Jurkat, Clone E6-1 (cell line): ENCODE measurements at regions not wholly inside any gene's neighbourhood (a gene's known extent, or its start where the extent isn't known, plus 50 kb on each side); places are given as distances from the start of the nearest gene placed in this dataset.

Source experiments
- DNase-seq: peaks from one replicate; pipeline ENCODE4 v3.0.0-alpha.2; 2011; ENCODE audit warnings: low read depth, low spot score
- H3K4me3 ChIP-seq: 2 replicates; pipeline ENCODE4 v1.5.1; 2011; ENCODE audit warnings: mild to moderate bottlenecking, low read length, control low read depth, moderate library complexity

DNA sequence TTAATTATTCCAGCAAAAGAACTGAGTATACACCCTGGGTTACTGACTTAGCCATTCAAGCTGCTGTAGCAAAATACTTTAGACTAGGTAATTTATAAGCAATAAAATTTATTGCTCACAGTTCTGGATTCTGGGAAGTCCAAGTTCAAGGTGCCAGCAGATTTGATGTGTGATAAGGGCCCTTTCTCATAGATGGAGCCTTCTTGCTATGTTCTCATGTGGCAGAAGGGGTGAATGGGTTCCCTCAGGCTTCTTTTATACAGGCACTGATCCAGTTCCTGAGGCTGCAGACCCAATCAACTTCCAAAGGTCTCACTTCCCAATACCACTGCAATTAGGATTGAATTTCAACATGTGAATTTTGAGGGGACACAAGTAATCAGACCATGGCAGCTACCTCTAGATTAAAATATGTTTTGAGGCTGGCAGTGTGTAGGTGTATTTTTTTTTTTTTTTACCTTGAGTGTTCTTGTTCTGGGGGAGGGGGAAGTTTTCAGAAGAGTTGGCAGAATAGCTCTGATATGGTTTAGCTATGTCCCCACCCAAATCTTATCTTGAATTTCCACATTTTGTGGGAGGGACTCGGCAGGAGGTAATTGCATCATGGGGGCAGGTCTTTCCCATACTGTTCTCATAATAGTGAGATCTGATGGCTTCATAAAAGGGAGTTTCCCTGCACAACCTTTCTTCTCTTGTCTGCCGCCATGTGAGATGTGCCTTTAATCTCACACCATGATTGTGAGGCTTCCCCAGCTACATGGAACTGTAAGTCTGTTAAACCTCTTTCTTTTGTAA lies 178.2 kb downstream of the RASSF9 start:
- H3K4me3 ChIP-seq = no peak overlapping the region
- DNase-seq = no peak

DNA sequence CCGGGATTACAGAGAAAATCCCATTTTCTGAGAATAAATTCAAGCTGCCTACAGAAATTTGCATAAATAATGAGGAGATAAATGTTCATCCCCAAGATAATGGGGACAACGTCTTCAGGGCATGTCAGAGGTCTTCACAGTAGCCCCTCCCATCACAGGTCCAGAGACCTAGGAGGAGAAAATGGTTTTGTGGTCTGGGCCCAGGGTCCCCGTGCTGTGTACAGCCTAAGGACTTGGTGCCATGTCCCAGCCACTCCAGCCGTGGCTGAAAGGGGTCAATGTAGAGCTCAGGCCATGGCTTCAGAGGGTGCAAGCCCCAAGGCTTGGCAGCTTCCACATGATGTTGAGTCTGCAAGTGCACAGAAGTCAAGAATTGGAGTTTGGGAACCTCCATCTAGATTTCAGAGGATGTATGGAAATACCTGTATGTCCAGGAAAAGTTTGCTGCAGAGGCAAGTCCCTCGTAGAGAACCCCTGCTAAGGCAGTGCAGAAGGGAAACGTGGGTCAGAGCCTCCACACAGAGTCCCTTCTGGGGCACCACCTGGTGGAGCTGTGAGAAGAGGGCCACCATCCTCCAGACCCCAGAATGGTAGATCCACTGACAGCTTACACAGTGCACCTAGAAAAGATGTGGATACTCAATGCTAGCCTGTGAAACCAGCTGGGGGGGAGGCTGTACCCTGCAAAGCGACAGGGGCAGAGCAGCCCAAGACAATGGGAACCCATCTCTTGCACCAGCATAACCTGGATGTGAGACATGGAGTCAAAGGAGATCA lies 176.3 kb downstream of the RASSF9 start:
- H3K4me3 ChIP-seq = no peak overlapping the region
- DNase-seq = no peak

DNA sequence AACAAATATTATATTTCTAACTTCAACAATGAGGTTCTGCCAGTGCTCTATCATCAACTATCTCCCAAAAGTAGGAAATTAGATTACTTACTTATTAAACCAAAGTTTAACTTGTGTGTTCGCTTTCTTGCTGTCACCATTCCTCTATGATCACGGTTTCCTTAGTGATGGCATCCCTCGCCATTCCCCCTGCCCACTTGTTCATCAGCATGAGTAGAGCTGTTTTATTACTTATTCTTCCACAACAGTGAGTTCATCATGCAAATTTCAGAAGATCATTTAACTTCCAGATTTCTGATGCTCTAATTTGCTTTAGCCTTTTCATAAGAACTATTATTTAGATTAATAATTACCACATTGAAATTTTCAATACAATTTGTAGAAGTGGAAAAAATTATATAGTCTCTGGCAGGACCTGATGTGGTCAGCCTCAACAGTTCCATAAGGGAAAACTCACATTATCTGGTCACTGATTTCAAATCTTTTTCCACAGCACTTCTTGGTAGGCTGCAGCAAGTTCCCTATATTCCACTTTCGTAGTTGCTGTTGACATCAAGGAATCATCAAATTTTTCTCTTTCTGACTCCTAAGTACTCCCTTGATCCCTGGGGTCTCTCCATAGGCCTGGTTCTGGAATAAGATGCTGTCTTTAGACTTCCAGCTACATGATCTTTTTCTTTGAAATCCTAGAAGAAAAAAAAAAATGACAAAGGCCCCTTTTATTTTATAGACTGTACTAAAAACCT lies 174.6 kb downstream of the RASSF9 start:
- no peak for DNase-seq
- H3K4me3 ChIP-seq = no peak overlapping the region

DNA sequence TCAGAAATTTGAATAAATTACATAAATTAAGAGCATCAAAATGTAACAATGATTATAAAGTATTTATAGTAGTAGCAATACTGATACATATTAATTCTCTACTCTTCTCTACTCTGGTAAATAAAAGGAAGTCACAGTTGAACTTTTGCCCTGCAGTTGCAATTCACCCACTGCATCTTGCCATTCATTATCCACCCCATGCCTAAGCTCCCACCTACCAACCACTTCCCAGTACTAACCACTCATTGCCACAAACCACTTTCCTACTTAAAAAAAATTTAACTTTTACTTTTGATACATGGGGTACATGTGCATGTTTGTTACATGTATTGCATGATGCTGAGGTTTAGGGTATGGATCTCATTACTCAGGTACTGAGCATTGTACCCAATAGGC lies 174.0 kb downstream of the RASSF9 start:
- H3K4me3 ChIP-seq = no peak overlapping the region
- no peak for DNase-seq

GRCh38 chr12:85663631-85664030 lies 172.6 kb downstream of the RASSF9 start:
- H3K4me3 ChIP-seq = no peak overlapping the region
- no peak for DNase-seq

DNA sequence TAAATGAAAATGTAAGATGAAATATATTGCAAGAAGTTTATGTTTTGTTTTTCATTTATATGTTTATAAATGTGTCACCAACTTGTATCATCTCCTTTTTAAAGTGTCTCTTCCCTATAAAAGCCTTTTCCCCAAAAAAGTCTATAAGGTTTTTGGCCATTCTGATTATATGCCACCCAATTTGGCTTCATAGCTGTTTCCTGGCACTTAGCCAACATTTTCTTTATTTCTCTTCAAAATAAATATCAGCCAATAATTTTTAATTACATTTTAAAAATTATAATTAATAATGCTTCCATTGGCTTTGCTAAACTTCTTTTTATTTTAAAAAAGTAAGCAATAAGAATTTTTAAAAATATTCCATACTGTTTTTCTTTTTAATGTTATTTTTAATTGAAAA lies 171.8 kb downstream of the RASSF9 start:
- no peak for DNase-seq
- H3K4me3 ChIP-seq = no peak overlapping the region

- H3K4me3 ChIP-seq = no peak overlapping the region
- no peak for DNase-seq
Measured at GRCh38 chr12:85669911-85670310, 166.3 kb downstream of the RASSF9 start.

GRCh38 chr12:85672436-85672835 lies 163.8 kb downstream of the RASSF9 start:
- DNase-seq = no peak

DNA sequence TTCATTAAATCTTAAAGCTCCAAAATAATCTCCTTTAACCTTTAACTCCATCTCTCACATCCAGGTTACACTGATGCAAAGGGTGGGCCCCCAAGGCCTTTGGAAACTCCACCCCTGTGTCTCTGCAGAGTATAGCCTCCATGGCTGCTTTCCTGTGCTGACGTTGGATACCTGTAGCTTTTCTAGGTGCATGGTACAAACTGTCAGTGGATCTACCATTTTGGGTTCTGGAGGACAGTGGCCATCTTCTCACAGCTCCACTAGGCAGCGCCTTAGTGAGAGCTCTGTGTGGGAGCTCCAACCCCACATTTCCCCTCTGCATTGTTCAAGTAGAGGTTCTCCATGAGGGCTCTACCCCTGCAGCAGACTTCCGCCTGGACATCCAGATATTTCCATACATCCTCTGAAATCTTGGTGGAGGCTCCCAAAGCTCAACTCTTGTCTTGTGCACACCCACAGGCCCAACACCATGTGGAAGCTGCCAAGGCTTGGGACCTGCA lies 162.2 kb downstream of the RASSF9 start:
- DNase-seq = no peak
- no peak overlapping the region for H3K4me3 ChIP-seq

More at GRCh38 chr12:85672436-85672835, 163.8 kb downstream of the RASSF9 start:
- H3K4me3 ChIP-seq = no peak overlapping the region

GRCh38 chr12:85676816-85677749 lies 159.1 kb downstream of the RASSF9 start:
- no peak overlapping the region for H3K4me3 ChIP-seq
- no peak for DNase-seq

DNA sequence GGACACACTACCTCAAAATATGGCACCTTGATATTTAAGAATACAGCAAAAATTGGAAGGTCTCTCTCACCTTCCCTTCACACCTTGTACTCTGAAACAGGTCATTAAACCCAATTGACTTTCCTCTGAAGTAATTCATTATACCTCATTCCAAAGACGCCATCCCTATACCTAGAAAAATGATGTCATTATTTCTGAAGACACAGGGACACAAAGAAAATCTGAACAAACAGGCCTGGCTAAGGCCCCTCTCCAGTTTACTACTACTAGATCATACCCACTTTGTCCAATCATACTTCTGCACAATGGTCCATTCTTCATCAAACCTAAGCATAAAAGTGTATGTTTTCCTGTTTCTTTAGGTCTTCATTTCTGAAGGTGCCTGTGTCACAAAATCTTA lies 156.9 kb downstream of the RASSF9 start:
- no peak for DNase-seq
- H3K4me3 ChIP-seq = no peak overlapping the region

DNA sequence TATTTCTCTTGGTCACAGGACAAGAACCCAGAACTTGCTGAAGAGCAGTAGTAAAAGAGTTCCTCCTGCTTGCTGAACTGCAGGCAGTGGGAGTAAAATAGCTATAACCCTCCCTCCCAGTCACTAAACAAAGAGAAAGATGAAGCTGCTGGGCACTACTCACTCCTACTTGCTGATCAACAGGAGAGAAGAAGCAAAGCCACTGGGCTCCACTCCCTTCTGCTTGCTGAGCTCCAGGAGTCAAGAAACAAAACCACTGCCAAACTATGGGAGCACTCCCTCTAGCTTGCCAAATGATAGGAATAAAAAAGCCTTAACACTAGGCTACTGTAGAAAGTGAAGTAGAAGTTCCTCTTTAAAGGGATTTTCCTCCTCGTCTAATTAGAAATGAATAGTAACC lies 155.3 kb downstream of the RASSF9 start:
- H3K4me3 ChIP-seq = no peak overlapping the region
- DNase-seq = no peak

DNA sequence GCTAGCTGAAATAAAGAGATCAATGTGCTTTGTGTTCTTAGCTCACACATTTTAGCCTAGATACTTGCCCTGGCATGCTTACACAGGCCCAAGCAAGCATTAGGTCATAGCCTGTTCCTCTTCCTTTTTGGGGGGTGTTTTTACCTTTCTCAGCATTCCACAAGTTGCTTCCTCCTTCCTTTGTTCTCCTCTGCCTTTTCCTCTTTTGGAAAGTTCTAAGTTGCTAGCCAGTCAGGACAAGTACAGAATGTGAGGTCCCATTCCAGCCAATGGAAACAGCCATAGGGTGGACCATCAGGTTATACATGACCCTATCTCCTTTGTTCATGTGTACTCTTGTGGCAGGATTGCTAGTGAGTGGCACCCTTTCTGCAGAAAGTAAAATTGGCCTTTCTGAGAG lies 154.9 kb downstream of the RASSF9 start:
- H3K4me3 ChIP-seq = no peak overlapping the region
- DNase-seq = no peak

- no peak overlapping the region for H3K4me3 ChIP-seq
- DNase-seq = no peak
Measured at GRCh38 chr12:85683051-85683450, 153.2 kb downstream of the RASSF9 start.

- H3K4me3 ChIP-seq = no peak overlapping the region
- DNase-seq = no peak
Measured at GRCh38 chr12:85688837-85689236, 147.4 kb downstream of the RASSF9 start.

- no peak overlapping the region for H3K4me3 ChIP-seq
- DNase-seq = no peak
Measured at GRCh38 chr12:85690146-85690545, 146.1 kb downstream of the RASSF9 start.

DNA sequence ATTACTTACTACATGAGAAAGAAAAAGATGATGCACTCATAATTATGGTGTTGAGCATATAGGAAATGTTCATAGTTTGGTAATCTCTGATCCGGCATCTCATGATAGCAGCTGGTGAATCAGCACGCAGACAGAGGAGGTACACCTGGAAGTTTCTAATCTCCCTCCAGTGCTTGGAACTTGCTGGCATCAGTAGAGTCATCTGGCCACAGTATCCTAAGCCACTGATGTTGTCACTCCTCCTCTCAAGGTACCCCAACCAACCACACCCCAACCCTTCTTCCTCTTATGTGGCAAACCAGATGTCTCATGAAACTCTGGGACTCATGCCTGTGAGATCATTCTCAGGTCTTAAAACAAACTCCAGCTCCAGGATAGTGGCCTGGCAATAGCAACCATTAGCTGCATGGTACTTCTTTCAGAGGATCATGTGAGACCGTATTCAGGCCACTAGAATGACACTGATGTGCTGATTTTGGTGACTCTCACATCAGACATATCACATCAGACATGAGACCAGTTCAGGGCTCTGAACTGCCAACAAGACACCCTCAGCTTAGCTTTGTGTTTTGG lies 143.0 kb downstream of the RASSF9 start:
- peak; percentile 10 for DNase-seq
- no peak overlapping the region for H3K4me3 ChIP-seq

GRCh38 chr12:85695097-85695715 lies 141.0 kb downstream of the RASSF9 start:
- no peak overlapping the region for H3K4me3 ChIP-seq
- no peak for DNase-seq
